ENCODE measurements at regions not wholly inside any gene's neighbourhood (a gene's known extent, or its start where the extent isn't known, plus 50 kb on each side); places are given as distances from the start of the nearest gene placed in this dataset.

DNA sequence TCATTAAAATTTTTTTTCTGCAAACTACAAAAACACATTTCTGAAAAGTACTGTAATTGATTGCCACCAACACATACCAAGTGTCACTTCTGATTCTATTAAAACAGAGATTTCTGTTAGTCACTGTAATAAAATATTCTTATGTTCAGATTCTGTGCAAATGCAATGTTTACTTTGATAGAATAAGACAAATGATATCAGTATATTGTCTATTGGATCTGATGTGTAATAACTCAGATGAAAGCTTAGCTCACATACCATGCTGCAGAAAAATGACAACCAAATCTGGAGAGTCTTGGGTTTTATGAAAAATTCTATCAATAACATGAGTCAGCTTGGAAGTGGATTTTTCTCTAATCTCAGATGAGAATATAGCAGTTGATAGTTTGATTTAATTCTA is 963.8 kb upstream of the B3GALT2 start:
- DNase-seq = no peak

DNA sequence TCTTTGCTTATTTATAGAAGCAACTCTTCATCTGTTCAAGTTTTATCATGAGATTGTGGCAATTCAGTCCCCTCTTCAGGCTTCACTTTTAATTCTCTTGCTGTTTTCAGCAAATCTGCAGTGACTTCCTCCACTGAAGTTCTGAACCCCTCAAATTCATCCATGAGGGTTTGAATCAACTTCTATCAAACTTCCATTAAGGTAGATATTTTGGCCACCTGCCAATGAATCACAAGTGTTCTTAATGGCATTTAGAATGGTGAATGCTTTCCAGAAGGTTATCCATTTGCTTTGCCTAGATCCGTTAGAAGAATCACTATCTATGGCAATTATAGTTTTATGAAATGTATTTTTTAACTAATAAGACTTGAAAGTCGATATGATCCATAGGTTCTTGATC is 946.7 kb upstream of the B3GALT2 start:
- no peak for DNase-seq

DNA sequence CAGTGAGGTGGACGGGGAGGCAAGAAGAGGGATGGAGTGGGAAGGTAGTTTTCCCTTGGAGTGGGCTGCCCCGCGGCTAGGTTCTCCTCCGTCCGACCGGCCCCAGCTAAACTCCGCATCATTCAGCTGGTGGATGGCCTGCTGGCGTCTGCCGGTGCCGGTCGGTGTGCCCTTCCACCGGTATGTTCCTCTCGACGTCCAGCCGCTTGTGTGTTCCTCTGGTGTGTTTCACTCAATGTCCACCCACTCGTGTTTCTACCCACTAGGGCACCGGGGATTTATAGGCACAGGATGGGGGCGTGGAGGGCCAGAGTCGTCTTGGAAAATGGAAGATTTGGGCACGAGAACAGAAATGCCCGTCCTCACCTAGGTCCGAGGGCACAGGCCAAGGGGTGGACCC is 931.7 kb upstream of the B3GALT2 start:
- no peak for DNase-seq

DNA sequence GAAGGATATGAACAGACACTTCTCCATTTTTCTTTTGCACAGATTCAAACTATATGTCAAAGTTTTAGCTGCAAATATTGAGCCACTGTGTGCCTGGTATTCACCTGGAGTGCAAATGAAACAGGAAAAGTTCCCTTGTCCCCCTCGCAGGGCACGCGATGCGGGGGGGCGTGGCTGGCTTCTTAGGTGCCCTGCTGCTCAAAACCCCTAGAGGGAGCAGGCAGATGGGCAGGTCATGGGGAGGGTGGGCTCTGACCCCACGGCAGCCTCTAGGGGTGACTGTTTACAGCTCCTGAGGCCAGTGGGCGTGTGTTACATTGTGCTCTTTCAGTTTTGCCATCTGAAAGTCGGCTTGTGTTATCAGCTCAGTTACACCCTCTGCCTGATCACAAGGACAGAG is 931.2 kb upstream of the B3GALT2 start:
- DNase-seq = no peak

DNA sequence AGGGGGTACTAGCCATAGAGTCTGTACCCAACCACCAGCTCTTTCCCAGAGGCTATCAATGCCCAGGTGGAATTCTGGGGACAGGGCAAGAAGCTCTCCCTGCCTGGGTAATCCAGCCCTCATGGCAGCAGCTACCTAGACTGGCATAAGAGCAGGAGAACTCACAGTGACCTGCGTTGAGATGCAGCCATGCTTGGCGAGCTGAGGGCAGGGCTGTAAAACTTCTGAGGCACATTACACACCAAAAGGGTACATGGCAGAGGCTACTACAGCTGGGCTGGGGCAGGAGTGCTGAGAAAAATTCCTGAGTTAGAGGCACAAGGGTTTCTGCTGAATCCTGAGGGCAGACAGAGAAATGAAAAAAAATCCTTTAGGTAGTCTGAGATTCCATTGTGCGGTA is 927.9 kb upstream of the B3GALT2 start:
- DNase-seq = no peak

DNA sequence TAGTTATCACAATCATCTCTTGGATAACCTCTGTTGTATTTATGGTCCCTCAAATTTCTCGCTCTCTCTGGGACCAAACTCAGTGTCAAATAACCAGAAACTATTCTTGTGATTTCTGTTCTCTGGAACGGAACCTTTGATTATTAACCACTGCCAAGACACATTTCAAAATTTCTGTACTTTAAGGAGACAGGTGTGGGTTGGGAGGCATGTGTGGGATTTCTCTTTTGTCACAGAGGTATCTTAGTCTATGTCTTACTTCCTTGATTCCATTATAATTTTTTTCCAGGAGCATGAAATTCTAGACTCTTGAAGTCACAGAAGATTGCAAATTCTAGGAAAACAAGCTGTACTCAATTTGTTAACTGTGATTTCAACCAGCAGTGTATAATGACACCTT is 919.0 kb upstream of the B3GALT2 start:
- no peak for DNase-seq

DNA sequence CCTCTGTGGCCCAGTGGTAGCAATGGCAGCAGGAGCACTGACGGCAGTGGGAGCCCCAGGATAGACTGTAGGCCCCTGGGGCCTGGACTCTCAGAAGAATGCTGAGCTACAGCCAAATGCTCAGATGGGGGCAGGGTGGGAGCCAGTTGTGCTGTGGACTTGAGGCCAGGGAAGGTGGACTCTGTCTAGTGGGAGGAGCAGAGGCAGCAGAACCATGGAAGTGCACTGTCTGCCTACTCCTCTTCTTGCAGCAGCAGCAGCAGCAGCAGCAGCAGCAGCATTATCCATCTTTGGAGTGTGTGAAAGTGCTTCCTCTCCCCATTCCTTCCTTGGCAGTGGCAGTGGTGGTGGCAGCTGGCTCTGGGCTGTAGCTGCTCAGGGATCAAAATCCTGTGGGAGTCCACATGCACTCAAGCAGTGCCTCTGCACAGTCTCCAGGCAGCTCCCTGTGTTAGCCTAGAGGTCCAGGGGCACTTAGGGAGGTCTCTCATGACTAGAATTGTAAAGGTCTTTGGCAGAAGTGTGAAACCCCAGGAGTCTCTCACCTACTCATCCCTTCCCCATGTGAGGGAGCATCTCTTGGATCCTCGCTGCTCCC is 917.9 kb upstream of the B3GALT2 start:
- no peak for DNase-seq

DNA sequence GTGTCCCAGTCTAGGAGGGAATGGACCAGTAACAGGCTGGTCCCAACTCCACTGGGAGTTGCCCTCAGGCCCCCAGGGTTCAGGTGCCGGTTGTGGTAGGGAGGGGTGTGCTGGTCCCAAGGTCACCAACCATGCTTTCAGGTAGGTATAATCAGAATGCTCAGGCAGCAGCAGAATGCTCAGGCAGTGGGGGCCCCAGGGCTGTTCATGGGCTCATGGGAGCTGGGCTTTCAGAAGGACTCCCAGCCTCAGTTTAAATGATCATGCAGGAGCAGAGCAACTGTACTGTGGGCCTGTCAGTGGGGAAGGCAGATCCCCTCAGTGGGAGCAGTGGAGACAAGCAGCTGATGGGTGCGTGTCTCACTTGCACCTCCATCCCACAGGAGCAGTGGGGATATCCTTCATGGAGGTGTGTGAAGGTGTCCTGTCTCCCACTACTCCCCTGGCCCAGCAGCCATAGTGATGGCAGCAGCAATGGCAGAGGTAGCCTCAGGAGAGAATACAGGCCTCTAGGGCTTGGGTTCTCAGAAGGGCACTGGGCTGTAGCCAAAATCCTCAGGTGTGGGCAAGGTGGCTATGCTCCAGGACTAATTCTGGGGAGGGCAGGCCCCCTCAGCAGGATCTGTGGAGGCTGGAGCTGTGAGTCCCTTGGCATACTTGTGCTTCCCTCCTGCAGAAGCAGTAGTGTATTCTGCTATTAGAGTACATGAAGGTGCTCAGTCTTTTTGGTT is 917.3 kb upstream of the B3GALT2 start:
- DNase-seq = no peak

DNA sequence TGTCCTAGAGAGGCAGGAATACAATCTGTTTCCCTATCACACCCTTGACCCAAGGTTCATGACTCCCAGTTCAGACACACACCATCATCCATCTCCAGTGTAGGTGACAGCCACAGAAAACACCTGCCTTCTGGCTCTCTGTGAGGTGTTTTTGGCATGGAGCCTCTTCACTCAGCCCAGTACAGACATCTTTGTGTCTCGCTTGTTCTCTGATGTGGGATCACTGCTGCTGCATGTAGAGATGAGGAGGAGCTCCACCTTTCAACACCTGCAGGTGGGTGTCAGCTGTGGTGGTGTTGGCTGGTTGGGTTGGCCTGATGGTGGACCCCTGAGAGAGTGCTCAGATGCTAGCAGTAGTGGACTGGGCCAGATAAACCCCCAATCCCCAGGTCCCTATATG is 916.7 kb upstream of the B3GALT2 start:
- no peak for DNase-seq

DNA sequence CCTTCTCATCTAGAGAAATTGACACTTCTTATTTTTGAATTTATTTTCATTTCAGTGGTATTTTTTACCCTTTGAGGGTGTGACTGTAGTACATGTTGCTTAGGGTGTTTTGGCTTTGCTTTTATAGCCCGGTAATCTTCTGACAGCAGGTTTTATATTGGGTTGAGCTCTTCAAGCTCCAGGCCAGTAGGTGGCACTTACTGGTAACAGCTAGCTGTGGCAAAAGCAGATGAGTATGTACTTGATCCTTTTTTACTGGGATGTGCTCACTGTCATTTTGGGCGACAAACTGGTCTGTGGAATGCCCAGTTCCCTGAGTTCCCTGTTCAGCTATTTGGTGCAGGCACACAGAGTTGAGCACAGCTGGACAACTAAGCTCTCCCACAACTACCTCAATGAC is 916.2 kb upstream of the B3GALT2 start:
- DNase-seq = no peak

DNA sequence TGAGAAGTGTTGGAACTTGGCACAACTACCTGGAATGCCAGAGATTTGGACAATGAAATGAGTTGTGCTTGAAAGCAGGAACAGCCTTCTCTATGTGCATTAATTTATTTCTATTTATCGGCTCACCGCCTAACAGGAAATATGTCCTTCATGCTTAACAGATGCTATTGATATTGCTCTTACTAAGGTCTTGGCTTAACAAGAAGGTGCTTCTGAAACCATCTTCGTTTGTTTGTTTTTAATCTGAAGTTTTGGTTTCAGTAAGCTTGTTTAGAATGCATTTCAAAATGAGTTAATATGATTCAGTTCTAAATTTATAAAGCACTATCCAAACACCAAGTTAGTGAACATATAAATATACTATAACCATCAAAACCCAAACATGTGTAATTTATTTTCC is 898.3 kb upstream of the B3GALT2 start:
- no peak for DNase-seq

DNA sequence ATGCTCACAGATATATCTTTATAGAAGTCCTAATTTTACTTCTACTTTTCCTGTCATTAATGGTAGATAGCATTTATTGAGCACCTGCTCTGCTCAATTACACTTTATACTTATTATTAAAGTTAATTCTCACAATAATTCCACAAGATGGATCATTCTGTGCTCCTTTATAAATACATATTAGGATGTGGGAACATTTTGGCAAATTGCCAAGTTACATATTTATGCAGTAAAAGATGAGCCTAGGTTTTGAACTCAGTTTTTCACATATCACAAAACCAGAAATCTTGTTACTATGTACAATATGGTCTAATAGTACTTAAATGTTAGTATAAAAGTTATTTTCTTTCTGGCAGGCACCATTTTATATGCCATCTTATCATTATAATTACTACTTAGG is 895.0 kb upstream of the B3GALT2 start:
- no peak for DNase-seq

DNA sequence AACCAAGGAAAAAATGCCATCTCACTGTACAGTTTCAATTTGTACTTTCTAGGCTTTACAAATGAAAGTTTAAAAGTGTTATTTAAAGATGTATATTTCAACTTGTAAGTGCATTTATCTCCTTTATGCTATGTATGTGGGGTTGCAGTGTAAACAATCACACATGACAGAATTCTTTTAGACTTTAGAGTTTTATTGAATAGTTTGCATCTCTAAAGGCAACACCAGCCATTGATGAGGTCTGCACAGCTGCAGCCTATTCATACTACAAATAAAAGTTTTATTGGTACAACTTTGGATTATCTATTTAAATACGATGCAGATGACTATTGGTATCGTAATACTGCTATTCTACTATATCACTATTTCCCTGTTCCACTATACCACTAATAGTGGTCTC is 894.4 kb upstream of the B3GALT2 start:
- no peak for DNase-seq

DNA sequence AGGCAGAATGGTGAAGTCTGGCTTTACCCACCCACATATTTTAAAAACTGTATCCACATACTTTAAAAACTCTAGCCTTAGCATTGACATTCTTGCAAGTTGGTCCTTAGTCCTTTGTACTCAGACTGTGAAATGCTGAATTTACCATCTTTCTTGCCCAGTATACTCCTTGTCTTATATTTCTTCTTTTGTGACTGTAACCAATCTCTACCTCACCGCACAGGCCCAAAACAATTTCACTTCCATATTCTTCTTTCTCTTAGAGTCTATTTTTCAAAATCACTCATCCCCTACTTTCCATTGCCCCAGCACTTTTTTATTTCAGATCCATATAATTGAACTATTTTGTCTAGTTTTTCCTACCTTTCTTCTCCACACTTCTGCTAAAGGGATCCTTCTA is 892.4 kb upstream of the B3GALT2 start:
- DNase-seq = no peak

DNA sequence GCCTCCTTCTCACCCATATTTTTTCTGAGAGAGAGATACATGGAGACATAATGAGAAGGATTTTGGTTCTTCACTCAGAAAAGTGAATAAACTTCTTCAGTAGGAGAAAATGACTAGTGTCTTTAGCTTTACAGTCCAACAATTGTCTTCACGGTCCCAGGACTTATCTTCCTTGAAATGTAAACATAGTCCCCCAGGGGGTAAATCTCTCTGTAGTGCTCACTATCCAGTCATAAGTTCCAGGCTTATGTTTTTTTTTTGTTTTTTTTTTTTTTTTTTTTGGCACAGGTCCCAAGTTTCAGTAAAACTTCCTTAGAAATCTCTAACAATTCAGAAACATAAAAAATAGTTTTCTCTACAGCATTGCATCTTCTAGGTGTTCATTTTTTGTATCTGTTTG is 890.2 kb upstream of the B3GALT2 start:
- no peak for DNase-seq

DNA sequence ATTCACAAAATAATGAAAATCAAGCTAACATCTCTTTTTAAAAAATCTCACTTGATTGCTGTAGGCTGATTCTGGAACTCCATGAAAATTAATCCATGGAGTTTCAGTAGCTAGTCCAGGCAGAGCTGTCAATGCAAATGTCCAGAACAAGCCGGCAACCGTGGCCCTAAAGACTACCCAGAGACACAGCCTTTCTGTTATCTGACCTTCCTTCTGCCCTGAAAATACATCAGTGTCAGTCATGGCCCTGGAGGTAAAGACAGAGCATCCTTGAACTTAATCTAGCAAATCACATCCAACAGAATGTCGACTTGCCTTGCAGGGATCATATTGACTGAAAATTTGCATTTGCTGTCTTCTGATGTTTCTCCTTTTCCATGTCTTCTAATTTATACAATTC is 887.4 kb upstream of the B3GALT2 start:
- DNase-seq = no peak

DNA sequence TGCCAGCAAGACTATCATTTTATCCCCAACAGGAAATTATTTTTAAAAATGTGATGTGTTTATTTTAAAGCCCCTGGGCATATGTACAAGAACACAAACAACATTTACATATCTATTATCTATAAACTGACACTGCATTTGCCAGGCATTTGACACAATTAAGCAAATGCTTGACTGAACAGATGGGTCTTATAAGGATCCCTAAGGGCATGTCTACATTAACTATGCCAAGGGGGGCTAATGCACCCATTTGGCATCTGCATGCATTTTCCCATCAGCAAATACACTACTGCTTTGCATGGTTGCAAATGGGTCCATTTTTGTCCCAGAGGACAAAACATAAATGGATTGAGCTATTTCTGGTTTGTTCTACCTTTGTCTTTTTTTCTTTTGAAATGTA is 884.8 kb upstream of the B3GALT2 start:
- DNase-seq = no peak

DNA sequence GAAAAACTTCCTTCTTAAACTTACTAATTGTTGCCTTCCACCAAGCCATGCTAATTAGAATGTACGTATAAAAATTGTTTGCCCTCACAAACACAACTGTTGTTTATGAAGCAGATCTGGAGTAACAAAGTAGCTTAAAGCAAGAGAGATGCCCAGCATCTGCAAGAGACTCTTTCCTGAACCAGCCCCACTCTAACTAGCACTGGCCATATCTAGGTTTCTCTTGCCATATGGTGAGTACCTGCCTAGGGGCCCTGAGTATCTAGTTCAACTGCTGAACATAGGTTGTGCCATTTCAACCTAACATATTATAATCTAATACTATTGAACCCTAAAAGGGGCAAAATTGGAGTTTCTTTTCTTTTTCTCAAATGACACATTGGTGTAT is 883.4 kb upstream of the B3GALT2 start:
- no peak for DNase-seq

DNA sequence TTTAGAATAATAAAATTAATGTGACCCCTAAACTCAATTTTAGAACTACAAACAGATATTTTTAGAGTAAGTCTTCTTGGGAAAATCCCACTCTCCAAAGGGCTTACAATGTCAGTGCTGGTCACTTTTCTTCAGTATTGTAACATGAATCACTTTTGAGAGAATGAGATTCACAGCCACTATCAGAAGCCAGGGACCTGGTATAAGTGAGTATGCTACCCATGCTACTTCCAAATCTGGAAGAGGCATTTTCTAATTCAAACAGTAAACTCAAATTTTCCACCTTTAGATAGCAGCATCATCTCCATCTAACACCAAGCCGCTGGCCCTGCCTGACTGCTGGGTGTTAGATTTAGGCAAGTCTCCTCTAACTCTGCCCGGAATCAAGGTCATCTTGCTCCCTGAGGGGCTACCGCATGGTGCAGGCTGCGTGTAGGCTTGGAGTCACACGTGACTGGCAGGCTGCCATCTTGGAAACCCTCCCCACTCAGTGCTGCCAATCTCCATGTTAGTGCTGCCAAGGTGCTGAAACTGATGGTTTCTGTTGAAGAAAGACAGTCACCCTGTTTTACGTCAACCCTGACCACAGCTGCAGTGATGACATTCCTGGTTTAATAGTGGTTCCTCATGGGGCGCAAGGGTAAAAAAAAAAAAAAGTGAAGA is 882.9 kb upstream of the B3GALT2 start:
- no peak for DNase-seq

DNA sequence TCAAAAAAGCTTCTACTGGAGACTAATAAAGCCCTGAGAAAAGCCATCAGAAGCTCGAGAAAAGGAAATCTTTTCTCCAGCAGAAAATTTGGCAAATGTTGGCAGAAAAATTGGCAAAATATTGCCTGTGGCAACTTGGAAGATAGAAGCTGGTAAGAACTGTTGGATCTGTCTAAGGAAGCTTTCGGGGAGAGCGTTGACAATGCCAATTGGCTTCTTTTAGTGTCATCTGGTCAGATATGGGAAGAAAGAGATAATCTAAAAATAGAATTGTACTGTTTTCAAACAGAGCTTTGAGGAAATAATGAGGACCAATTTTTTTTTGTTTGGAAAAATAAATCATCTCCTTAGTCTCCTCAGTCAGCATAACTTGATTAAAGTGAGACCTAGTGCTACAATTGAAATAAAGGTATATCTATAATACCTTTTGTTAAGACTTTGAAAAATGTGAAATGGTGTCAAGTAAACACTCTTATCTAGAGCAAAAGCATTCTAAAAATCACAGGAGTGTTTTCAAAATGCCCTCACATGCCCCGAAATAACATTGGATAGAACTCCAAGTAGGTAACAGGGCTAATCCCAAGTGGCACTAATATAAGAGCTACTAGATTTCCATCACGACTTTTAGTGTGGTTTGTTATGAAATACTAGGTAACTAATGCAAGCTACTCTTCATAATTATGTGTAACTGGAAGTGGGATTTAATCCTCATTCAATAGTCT is 882.2 kb upstream of the B3GALT2 start:
- DNase-seq = no peak

DNA sequence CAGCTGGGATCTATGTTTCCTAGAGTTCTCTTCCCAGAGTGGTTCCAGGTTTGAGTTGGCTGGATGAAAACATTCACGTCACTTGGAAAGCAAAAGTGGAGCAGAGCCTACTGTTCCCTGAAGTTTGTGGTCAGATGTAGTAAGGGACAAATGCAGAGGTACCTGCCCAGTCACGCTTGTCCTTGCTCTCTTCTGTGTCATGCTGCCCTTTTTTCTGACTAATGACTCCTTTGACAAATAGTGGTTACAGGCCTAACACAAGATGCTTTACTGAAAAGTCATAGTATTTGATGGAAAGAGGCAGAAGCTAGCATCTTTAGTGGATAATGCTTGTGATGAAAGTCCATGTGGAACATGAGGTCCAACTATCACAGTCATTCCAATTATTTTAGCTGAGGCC is 881.4 kb upstream of the B3GALT2 start:
- no peak for DNase-seq

DNA sequence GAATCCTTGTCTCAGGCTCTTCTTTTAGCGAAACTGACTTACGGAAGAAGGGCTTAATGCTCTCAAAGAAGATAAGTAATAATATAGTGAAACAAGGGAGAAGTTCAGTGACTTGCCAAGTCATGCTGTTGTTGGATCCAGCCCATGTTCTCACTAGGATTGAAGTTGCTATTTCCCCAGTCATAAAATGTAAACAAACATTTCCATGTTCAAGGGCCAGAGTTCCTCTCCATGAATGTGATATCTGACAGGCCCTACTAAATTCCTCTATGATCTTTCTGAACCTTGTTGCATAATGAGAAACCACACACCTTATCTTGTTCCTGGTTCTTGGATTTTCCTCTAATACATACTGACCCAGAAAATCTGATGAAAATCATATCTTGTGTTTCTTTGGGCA is 876.5 kb upstream of the B3GALT2 start:
- DNase-seq = no peak

DNA sequence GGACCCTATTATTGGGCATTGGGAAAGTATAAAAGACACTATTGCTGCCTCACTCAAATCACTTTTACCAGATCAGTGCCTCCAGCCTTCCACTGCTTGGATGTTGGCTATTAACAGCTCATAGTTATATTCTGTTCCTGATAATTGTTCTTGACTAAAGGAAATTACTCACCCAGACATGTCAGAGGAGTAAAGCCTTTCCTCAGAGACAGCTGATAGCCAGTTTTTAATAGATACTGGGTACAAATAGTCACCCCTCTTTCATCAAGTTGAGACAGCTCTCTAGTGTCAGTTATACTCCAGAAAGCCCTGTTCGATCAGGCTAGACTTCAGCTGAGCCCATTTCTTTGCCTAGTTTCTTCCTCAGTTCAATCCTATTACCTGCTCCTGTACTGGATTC is 876.1 kb upstream of the B3GALT2 start:
- no peak for DNase-seq

Data from left kidney (tissue), 1 donor.